HL-60/S4 (cell line): ENCODE measurements at regions not wholly inside any gene's neighbourhood (a gene's known extent, or its start where the extent isn't known, plus 50 kb on each side); places are given as distances from the start of the nearest gene placed in this dataset.

Experiments used
- in situ Hi-C: fragments of 300-500 bp; cut with MboI; formaldehyde crosslinking; loops from 2 replicates; pipeline ENCODE4 v1.14.3; 2022; ENCODE audit warnings: low sequenced_read_pairs

- in situ Hi-C loops, result no loop called here
These were observed 573.7 kb upstream of the DAB2 start for GRCh38 chr5:39998518-39998917.

GRCh38 chr5:39995990-39996389, 571.2 kb upstream of the DAB2 start:
- in situ Hi-C loops, result no loop called here

- in situ Hi-C loops, result no loop called here
These were observed 567.9 kb upstream of the DAB2 start for GRCh38 chr5:39992617-39993202.

- in situ Hi-C loops, result no loop called here
These were observed 561.8 kb upstream of the DAB2 start for GRCh38 chr5:39986614-39987013.

GRCh38 chr5:39980056-39980455, 555.3 kb upstream of the DAB2 start:
- in situ Hi-C loops, result no loop called here

- in situ Hi-C loops, result no loop called here
These were observed 552.4 kb upstream of the DAB2 start for GRCh38 chr5:39977066-39977655.

- in situ Hi-C loops, result loop anchor here (25.0 kb wide), 1 partner anchor 767 kb away; no protein-coding TSS in a partner anchor
These were observed 545.5 kb upstream of the DAB2 start for GRCh38 chr5:39970117-39970798.

GRCh38 chr5:39968381-39968780, 543.6 kb upstream of the DAB2 start:
- in situ Hi-C loops, result loop anchor here (25.0 kb wide), 1 partner anchor 769 kb away; no protein-coding TSS in a partner anchor

- in situ Hi-C loops, result loop anchor here (25.0 kb wide), 1 partner anchor 782 kb away; no protein-coding TSS in a partner anchor
These were observed 530.4 kb upstream of the DAB2 start for GRCh38 chr5:39955156-39955555.

GRCh38 chr5:39951070-39951469, 526.3 kb upstream of the DAB2 start:
- in situ Hi-C loops, result loop anchor here (25.0 kb wide), 1 partner anchor 786 kb away; no protein-coding TSS in a partner anchor

- in situ Hi-C loops, result no loop called here
These were observed 524.2 kb upstream of the DAB2 start for GRCh38 chr5:39948867-39949468.

- in situ Hi-C loops, result no loop called here
These were observed 523.6 kb upstream of the DAB2 start for GRCh38 chr5:39948341-39948740.

GRCh38 chr5:39947657-39948056, 522.9 kb upstream of the DAB2 start:
- in situ Hi-C loops, result no loop called here

GRCh38 chr5:39946356-39947045, 521.7 kb upstream of the DAB2 start:
- in situ Hi-C loops, result no loop called here

GRCh38 chr5:39945870-39946269, 521.1 kb upstream of the DAB2 start:
- in situ Hi-C loops, result no loop called here

GRCh38 chr5:39943811-39944210, 519.0 kb upstream of the DAB2 start:
- in situ Hi-C loops, result no loop called here

- in situ Hi-C loops, result no loop called here
These were observed 517.8 kb upstream of the DAB2 start for GRCh38 chr5:39942606-39943005.

- in situ Hi-C loops, result no loop called here
These were observed 516.6 kb upstream of the DAB2 start for GRCh38 chr5:39941416-39941815.

- in situ Hi-C loops, result no loop called here
These were observed 510.1 kb upstream of the DAB2 start for GRCh38 chr5:39934830-39935229.

GRCh38 chr5:39933061-39933460, 508.3 kb upstream of the DAB2 start:
- in situ Hi-C loops, result no loop called here

- in situ Hi-C loops, result no loop called here
These were observed 503.9 kb upstream of the DAB2 start for GRCh38 chr5:39928709-39929108.
